BJ (cell line): ENCODE measurements at regions not wholly inside any gene's neighbourhood (a gene's known extent, or its start where the extent isn't known, plus 50 kb on each side); places are given as distances from the start of the nearest gene placed in this dataset.
A peak's percentile ranks its signal among the peaks of the same experiment; 100 is the strongest.

Experiments
- CTCF ChIA-PET: fragments of 350-600 bp; formaldehyde crosslinking; extraction: SDS; loops from one replicate; lab custom pipeline; 2021; ENCODE audit warnings: antibody characterized with exemption, inconsistent platforms; lab: Yijun Ruan, JAX
- POLR2A ChIA-PET: fragments of 300-600 bp; sonication (Branson Sonifier 250); formaldehyde crosslinking; extraction: SDS; loops from one replicate; lab custom pipeline; 2021; ENCODE audit warnings: antibody characterized with exemption; lab: Charles Lee
- DNase-seq: peaks from one replicate; pipeline ENCODE4 v3.0.0-alpha.2; 2011; ENCODE audit warnings: low read depth
- H3K27me3 ChIP-seq: 2 replicates; pipeline ENCODE4 v1.6.0; 2011; ENCODE audit warnings: low read length; ENCODE audit not compliant: control insufficient read depth, insufficient read depth
- H3K36me3 ChIP-seq: 2 replicates; pipeline ENCODE4 v1.5.1; 2011; ENCODE audit warnings: low read length; ENCODE audit not compliant: control insufficient read depth, insufficient read depth
- H3K4me3 ChIP-seq: 2 replicates; pipeline ENCODE4 v1.5.1; 2011; ENCODE audit warnings: low read depth, mild to moderate bottlenecking, control low read depth, low read length
- TF ChIP-seq, protein P1 (sequence below): IDR thresholded peaks from 2 replicates; pipeline ENCODE4 v1.5.1; 2011; ENCODE audit warnings: low read depth, mild to moderate bottlenecking, control low read depth, inconsistent platforms, low read length, moderate library complexity; ENCODE audit not compliant: insufficient read depth

DNA sequence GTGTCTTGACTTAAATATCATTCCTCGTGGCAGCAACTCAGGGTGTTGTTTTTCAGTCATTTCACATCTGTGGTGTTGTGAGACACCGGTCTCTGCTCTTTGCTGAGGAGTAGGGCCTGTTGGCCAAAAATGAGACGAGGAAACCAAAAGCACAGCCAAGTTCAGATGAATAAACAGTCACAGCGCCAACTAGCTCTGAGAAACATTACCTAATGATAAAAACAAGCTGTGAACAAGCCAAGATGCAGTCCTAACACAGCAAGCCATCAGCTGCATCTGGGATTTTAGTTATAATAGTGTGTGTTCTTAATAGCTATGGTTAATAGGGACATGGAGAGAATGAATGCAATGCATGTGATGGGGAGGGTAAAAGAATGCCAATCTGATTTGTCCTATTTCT lies 843.4 kb upstream of the DPPA4 start:
- CTCF ChIA-PET = interaction anchor here (0.5 to 1.2 kb wide), 3 partner anchors 14 to 1162 kb away, joined by 3 to 4 read pairs (median 4); no protein-coding TSS in a partner anchor
- TF ChIP-seq, protein P1, sequence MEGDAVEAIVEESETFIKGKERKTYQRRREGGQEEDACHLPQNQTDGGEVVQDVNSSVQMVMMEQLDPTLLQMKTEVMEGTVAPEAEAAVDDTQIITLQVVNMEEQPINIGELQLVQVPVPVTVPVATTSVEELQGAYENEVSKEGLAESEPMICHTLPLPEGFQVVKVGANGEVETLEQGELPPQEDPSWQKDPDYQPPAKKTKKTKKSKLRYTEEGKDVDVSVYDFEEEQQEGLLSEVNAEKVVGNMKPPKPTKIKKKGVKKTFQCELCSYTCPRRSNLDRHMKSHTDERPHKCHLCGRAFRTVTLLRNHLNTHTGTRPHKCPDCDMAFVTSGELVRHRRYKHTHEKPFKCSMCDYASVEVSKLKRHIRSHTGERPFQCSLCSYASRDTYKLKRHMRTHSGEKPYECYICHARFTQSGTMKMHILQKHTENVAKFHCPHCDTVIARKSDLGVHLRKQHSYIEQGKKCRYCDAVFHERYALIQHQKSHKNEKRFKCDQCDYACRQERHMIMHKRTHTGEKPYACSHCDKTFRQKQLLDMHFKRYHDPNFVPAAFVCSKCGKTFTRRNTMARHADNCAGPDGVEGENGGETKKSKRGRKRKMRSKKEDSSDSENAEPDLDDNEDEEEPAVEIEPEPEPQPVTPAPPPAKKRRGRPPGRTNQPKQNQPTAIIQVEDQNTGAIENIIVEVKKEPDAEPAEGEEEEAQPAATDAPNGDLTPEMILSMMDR = peak; percentile 8; the same call in 1 of the 2 replicates
- Histone ChIP-seq H3K36me3 (no peaks in the 10 kb centered on the region), H3K4me3 (no peak overlapping the region), H3K27me3 (no peaks in the 10 kb centered on the region)
- POLR2A ChIA-PET = no interaction called here
- peak; percentile 12 for DNase-seq

DNA sequence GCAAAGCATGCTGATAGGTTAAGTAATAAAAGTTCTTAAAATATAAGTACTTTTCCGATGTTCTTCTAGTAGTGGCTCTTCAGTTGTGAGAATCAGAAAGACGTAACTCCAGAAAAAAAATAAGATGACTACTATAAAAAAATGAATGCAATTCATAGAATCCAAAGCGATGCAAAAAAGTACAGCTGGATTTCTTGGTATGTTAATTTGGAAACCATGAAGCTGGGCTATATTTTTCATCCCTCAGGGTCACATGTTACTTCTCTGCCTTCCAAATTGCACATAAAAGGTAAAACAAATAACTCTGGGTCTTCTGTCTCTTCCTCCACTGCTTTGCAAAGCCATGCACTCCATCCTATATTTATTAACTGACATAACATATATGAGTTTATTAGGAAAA lies 843.9 kb upstream of the DPPA4 start:
- no peaks in the 10 kb centered on the region for H3K36me3 ChIP-seq
- TF ChIP-seq, protein P1 = no peak
- H3K4me3 ChIP-seq = no peak overlapping the region
- CTCF ChIA-PET = interaction anchor here (1.2 to 1.4 kb wide), 2 partner anchors 10 to 13 kb away, joined by 4 read pairs; no protein-coding TSS in a partner anchor
- no peaks in the 10 kb centered on the region for H3K27me3 ChIP-seq
- POLR2A ChIA-PET = no interaction called here
- no peak for DNase-seq

DNA sequence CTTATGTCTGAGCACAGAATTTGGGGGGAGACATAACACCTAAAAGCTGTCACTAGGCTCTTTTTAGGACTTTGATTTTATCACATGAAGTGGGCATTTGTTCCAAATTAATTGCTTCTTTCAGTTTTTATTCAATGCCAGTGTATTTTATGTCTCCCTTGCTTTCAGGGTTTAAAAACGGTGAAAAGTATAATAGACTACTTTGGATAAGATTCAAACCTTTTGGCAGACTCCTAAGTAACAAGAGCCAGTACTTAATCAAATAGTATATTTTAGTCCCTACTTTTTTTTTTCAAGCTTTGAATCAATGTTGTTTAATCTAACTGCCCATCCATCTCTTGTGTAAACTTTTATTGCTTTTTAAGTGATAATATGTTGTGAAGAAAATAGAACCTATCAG lies 847.2 kb upstream of the DPPA4 start:
- ChIA-PET POLR2A (no interaction called here), CTCF (no interaction called here)
- Histone ChIP-seq H3K4me3 (no peak overlapping the region), H3K27me3 (no peaks in the 10 kb centered on the region), H3K36me3 (no peaks in the 10 kb centered on the region)
- DNase-seq = no peak
- TF ChIP-seq, protein P1 = no peak

DNA sequence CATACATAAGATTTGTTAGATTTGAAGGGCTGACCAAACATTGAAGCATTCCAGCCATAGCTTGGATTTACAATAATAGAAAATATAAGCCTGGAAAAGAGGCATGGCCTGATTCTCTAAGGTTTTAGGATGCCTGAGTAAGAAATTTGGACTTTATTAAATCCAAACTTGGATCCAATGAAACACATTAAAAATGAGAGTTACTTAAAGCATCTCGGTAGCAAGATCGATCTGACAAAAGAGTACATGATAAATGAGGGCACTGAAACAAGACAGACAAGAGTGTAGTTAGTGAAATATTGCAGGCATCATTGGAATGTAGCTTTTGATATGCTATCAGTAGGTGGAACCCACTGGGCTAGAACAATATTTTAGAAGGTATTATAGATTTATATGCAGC lies 855.7 kb upstream of the DPPA4 start:
- H3K27me3 ChIP-seq = no peaks in the 10 kb centered on the region
- ChIA-PET CTCF (no interaction called here), POLR2A (no interaction called here)
- TF ChIP-seq, protein P1 = no peak
- DNase-seq = no peak
- no peak overlapping the region for H3K4me3 ChIP-seq
- no peaks in the 10 kb centered on the region for H3K36me3 ChIP-seq

DNA sequence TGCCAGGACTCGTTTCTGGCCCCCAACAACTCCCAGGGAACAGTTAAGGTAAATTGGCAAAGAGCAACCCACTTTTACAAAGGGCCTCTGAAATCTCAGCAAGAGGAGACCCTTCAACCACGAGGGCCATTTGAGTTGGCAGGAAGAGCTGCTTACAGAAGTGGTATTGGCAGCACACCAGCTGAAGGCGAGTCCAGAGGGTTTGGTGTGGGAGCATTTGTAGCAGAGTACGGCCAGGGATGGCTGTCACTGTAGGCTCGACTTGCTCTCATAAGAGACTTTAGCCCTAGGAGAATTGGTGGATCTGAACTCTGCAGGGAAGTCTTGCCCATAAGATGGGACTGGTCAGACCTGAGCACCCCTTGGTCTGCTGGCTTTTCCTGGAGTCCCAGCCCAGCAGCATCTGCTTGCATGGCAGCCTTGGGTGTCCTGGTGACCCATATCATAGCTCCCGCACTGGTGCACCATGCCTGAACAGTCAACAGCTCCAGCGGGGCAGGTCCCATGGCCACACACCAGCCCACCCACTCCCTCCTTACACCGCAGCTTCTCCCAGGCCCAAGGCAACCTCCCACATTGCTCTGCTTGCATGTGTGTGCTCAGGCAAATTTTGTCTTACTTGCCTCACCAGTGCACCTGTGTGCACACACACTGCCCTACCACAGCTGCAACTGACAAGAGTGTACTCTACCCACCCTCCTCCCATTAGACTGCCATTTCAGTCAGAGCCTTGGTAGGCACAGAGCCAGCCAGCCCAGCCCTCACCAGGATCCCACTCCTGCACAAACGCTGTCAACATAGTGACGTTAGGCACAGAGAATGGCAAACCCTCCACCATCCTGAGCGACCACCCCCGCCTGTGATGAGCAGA lies 861.6 kb upstream of the DPPA4 start:
- Histone ChIP-seq H3K36me3 (no peaks in the 10 kb centered on the region), H3K4me3 (no peak overlapping the region), H3K27me3 (no peaks in the 10 kb centered on the region)
- ChIA-PET CTCF (no interaction called here), POLR2A (no interaction called here)
- TF ChIP-seq, protein P1 = no peak
- DNase-seq = no peak
